ENCODE measurements at regions not wholly inside any gene's neighbourhood (a gene's known extent, or its start where the extent isn't known, plus 50 kb on each side); places are given as distances from the start of the nearest gene placed in this dataset.
A peak's percentile ranks its signal among the peaks of the same experiment; 100 is the strongest.

DNA sequence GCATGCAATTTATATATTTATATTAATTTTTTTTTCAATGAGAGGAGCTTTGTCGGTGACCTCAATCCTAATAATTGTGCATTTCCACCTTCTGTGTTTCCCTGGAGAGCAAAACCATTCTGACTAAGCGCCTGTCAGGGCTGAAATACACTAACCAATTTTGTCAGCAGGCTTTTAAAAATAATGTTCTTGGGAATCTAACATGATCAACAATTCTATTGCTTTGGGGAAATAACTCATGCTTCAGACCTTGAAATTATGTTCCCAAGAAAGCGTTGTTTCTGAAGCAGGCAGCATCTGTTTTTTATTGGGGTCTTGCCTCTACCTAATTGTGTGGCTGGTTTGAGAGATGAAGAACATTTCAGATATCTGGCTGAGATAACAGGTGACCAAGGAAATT, 129.1 kb upstream of the ALKAL2 start:
- Mint-ChIP-seq H3K27ac (ENCODE audit: unreplicated experiment) (no peak overlapping the region), H3K27me3 (ENCODE audit: unreplicated experiment) (peaks cover 37% of the 10 kb centered on the region), H3K4me1 (ENCODE audit: unreplicated experiment) (no peaks in the 10 kb centered on the region), H3K36me3 (ENCODE audit: unreplicated experiment) (no peaks in the 10 kb centered on the region), H3K4me3 (ENCODE audit: unreplicated experiment) (no peak overlapping the region), H3K9me3 (ENCODE audit: unreplicated experiment) (peaks cover 4% of the 10 kb centered on the region)
- no peak for TF ChIP-seq CTCF (IDR thresholded peaks at IDR 0.05)
- peak; percentile 1 for DNase-seq (ENCODE audit: extremely low spot score, unreplicated experiment)

- TF ChIP-seq CTCF (IDR thresholded peaks at IDR 0.05) = no peak
- Mint-ChIP-seq H3K9me3 (ENCODE audit: unreplicated experiment) (peaks cover 10% of the 10 kb centered on the region), H3K4me1 (ENCODE audit: unreplicated experiment) (no peaks in the 10 kb centered on the region), H3K4me3 (ENCODE audit: unreplicated experiment) (no peak overlapping the region), H3K27me3 (ENCODE audit: unreplicated experiment) (peaks cover 42% of the 10 kb centered on the region), H3K36me3 (ENCODE audit: unreplicated experiment) (no peaks in the 10 kb centered on the region), H3K27ac (ENCODE audit: unreplicated experiment) (no peak overlapping the region)
- peak; percentile 71 for DNase-seq (ENCODE audit: extremely low spot score, unreplicated experiment)
Measured at GRCh38 chr2:415986-416610, 128.2 kb upstream of the ALKAL2 start.

- Mint-ChIP-seq H3K27ac (ENCODE audit: unreplicated experiment) (no peak overlapping the region), H3K27me3 (ENCODE audit: unreplicated experiment) (peaks cover 27% of the 10 kb centered on the region), H3K4me1 (ENCODE audit: unreplicated experiment) (no peaks in the 10 kb centered on the region), H3K36me3 (ENCODE audit: unreplicated experiment) (no peaks in the 10 kb centered on the region), H3K4me3 (ENCODE audit: unreplicated experiment) (no peak overlapping the region), H3K9me3 (ENCODE audit: unreplicated experiment) (peaks cover 16% of the 10 kb centered on the region)
- no peak for TF ChIP-seq CTCF (IDR thresholded peaks at IDR 0.05)
- no peak for DNase-seq (ENCODE audit: extremely low spot score, unreplicated experiment)
Measured at GRCh38 chr2:409523-409922, 121.6 kb upstream of the ALKAL2 start.

- peak; percentile 67 for DNase-seq (ENCODE audit: extremely low spot score, unreplicated experiment)
- no peaks in the 10 kb centered on the region for H3K36me3 Mint-ChIP-seq (ENCODE audit: unreplicated experiment)
- H3K27ac Mint-ChIP-seq (ENCODE audit: unreplicated experiment) = no peak overlapping the region
- no peak for TF ChIP-seq CTCF (IDR thresholded peaks at IDR 0.05)
- H3K27me3 Mint-ChIP-seq (ENCODE audit: unreplicated experiment) = peaks cover 12% of the 10 kb centered on the region
- H3K4me1 Mint-ChIP-seq (ENCODE audit: unreplicated experiment) = no peaks in the 10 kb centered on the region
- no peak overlapping the region for H3K4me3 Mint-ChIP-seq (ENCODE audit: unreplicated experiment)
- peaks cover 19% of the 10 kb centered on the region for H3K9me3 Mint-ChIP-seq (ENCODE audit: unreplicated experiment)
Measured at GRCh38 chr2:407630-408029, 119.7 kb upstream of the ALKAL2 start.

- no peak overlapping the region for H3K4me3 Mint-ChIP-seq (ENCODE audit: unreplicated experiment)
- H3K27ac Mint-ChIP-seq (ENCODE audit: unreplicated experiment) = no peak overlapping the region
- no peak for TF ChIP-seq CTCF (IDR thresholded peaks at IDR 0.05)
- peaks cover 14% of the 10 kb centered on the region for H3K9me3 Mint-ChIP-seq (ENCODE audit: unreplicated experiment)
- peak; percentile 44 for DNase-seq (ENCODE audit: extremely low spot score, unreplicated experiment)
- H3K27me3 Mint-ChIP-seq (ENCODE audit: unreplicated experiment) = peaks cover 6% of the 10 kb centered on the region
- no peaks in the 10 kb centered on the region for H3K36me3 Mint-ChIP-seq (ENCODE audit: unreplicated experiment)
- H3K4me1 Mint-ChIP-seq (ENCODE audit: unreplicated experiment) = peaks cover 2% of the 10 kb centered on the region
Measured at GRCh38 chr2:406876-407275, 119.0 kb upstream of the ALKAL2 start.
